GM21723 (cell line): ENCODE measurements at regions not wholly inside any gene's neighbourhood (a gene's known extent, or its start where the extent isn't known, plus 50 kb on each side); places are given as distances from the start of the nearest gene placed in this dataset.

Experiments
- ATAC-seq: cut with Tn5 transposase; IDR thresholded peaks from one replicate; pipeline ENCODE4 v1.9.1; 2021; ENCODE audit warnings: mild to moderate bottlenecking, moderate library complexity; ENCODE audit not compliant: unreplicated experiment

- no peak for ATAC-seq
Measured at GRCh38 chr11:112770033-112770432, 191.2 kb upstream of the NCAM1 start.

GRCh38 chr11:112770487-112770886 is 190.7 kb upstream of the NCAM1 start:
- ATAC-seq = no peak

GRCh38 chr11:112771851-112772250 is 189.4 kb upstream of the NCAM1 start:
- ATAC-seq = no peak

- ATAC-seq = no peak
Measured at GRCh38 chr11:112773264-112773663, 188.0 kb upstream of the NCAM1 start.

- no peak for ATAC-seq
Measured at GRCh38 chr11:112776834-112777233, 184.4 kb upstream of the NCAM1 start.

GRCh38 chr11:112777283-112777751 is 183.9 kb upstream of the NCAM1 start:
- ATAC-seq = no peak

- no peak for ATAC-seq
Measured at GRCh38 chr11:112778091-112778876, 182.9 kb upstream of the NCAM1 start.

- ATAC-seq = no peak
Measured at GRCh38 chr11:112778877-112779266, 182.3 kb upstream of the NCAM1 start.

- no peak for ATAC-seq
Measured at GRCh38 chr11:112780351-112781087, 180.7 kb upstream of the NCAM1 start.

GRCh38 chr11:112783945-112784322 is 177.3 kb upstream of the NCAM1 start:
- no peak for ATAC-seq

GRCh38 chr11:112784323-112785073 is 176.7 kb upstream of the NCAM1 start:
- ATAC-seq = no peak

- ATAC-seq = no peak
Measured at GRCh38 chr11:112785149-112785548, 176.1 kb upstream of the NCAM1 start.

GRCh38 chr11:112785719-112786118 is 175.5 kb upstream of the NCAM1 start:
- ATAC-seq = no peak

- no peak for ATAC-seq
Measured at GRCh38 chr11:112786196-112786595, 175.0 kb upstream of the NCAM1 start.

- ATAC-seq = no peak
Measured at GRCh38 chr11:112786886-112787530, 174.2 kb upstream of the NCAM1 start.

- ATAC-seq = no peak
Measured at GRCh38 chr11:112789481-112789880, 171.7 kb upstream of the NCAM1 start.

GRCh38 chr11:112790286-112790685 is 170.9 kb upstream of the NCAM1 start:
- no peak for ATAC-seq

- no peak for ATAC-seq
Measured at GRCh38 chr11:112792070-112792469, 169.2 kb upstream of the NCAM1 start.

- no peak for ATAC-seq
Measured at GRCh38 chr11:112793416-112793815, 167.8 kb upstream of the NCAM1 start.

GRCh38 chr11:112794331-112794846 is 166.8 kb upstream of the NCAM1 start:
- no peak for ATAC-seq
